GM12875 (cell line): ENCODE measurements at regions not wholly inside any gene's neighbourhood (a gene's known extent, or its start where the extent isn't known, plus 50 kb on each side); places are given as distances from the start of the nearest gene placed in this dataset.

Experiments
- H3K4me3 ChIP-seq: one replicate; pipeline ENCODE4 v1.5.1; 2011; ENCODE audit warnings: low read depth, low read length, control low read depth
- TF ChIP-seq, protein P1 (sequence below): IDR thresholded peaks from 2 replicates; pipeline ENCODE4 v1.5.1; 2011; ENCODE audit warnings: low read depth, mild to moderate bottlenecking, control low read depth, inconsistent platforms, low read length, moderate library complexity, borderline replicate concordance; ENCODE audit not compliant: insufficient read depth

GRCh38 chr20:63118303-63119120 lies 97.4 kb downstream of the YTHDF1 start:
- TF ChIP-seq, protein P1, sequence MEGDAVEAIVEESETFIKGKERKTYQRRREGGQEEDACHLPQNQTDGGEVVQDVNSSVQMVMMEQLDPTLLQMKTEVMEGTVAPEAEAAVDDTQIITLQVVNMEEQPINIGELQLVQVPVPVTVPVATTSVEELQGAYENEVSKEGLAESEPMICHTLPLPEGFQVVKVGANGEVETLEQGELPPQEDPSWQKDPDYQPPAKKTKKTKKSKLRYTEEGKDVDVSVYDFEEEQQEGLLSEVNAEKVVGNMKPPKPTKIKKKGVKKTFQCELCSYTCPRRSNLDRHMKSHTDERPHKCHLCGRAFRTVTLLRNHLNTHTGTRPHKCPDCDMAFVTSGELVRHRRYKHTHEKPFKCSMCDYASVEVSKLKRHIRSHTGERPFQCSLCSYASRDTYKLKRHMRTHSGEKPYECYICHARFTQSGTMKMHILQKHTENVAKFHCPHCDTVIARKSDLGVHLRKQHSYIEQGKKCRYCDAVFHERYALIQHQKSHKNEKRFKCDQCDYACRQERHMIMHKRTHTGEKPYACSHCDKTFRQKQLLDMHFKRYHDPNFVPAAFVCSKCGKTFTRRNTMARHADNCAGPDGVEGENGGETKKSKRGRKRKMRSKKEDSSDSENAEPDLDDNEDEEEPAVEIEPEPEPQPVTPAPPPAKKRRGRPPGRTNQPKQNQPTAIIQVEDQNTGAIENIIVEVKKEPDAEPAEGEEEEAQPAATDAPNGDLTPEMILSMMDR = no peak
- H3K4me3 ChIP-seq = no peak overlapping the region

DNA sequence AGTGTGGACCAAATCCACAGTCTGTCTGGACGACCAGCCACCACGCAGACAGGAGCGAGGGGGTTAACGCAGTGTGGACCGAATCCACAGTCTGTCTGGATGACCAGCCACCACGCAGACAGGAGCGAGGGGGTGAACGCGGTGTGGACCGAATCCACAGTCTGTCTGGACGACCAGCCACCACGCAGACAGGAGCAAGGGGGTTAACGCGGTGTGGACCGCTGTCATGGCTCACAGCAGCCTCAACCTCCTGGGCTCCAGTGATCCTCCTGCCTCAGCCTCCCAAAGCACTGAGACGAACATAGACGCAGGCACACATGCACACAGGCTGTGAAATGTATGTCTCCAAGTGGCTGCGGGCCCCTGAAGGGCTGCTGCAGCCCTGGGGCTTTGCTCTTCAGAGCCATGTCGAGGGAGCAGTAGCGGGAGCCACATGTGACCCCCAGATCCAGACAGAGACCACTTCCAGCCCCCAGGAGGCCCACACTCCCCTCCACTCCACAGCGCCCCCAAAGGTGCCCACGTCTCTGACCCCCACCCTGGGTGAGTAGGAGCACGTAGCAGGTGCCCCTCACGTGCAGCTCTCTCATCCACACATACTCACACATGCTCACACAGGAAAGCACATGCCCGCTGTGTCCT lies 98.1 kb downstream of the YTHDF1 start:
- H3K4me3 ChIP-seq = no peak overlapping the region
- TF ChIP-seq, protein P1 = no peak

GRCh38 chr20:63117151-63117550 lies 98.8 kb downstream of the YTHDF1 start:
- TF ChIP-seq, protein P1 = no peak
- no peak overlapping the region for H3K4me3 ChIP-seq

DNA sequence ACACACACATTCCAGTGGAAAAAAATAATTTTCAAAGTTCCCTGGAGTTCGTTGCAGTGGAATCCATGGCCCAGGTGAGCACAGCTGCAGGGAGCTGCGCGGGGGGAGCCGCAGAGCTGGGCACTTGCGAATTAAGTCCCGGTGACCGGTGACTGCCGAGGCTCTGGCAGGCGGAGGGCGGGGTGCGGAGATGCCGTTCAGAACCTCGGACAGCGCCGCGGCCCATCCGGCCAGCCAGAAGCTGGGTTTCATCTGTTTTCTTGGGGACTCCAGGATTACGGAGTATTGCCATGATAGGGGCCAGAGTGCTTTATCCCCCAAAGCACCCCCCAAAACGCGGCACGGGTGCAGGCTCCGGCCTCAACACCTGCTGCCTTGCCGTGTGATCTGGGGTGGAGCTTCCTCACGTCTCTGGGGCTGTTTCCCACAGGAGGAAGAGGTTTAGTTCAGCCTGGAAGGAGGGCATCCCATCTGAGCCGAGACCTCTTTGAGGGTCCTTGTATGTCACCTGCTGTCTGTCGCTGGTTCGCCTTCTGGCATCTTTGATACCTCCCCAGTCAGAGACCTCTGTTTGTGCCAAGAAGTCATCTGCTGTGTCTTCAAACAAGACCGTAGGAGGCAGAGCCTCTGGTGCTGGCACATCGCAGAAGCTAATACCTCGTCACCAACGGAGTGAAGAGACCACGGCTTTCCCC lies 99.4 kb downstream of the YTHDF1 start:
- H3K4me3 ChIP-seq = no peak overlapping the region
- TF ChIP-seq, protein P1 = no peak

DNA sequence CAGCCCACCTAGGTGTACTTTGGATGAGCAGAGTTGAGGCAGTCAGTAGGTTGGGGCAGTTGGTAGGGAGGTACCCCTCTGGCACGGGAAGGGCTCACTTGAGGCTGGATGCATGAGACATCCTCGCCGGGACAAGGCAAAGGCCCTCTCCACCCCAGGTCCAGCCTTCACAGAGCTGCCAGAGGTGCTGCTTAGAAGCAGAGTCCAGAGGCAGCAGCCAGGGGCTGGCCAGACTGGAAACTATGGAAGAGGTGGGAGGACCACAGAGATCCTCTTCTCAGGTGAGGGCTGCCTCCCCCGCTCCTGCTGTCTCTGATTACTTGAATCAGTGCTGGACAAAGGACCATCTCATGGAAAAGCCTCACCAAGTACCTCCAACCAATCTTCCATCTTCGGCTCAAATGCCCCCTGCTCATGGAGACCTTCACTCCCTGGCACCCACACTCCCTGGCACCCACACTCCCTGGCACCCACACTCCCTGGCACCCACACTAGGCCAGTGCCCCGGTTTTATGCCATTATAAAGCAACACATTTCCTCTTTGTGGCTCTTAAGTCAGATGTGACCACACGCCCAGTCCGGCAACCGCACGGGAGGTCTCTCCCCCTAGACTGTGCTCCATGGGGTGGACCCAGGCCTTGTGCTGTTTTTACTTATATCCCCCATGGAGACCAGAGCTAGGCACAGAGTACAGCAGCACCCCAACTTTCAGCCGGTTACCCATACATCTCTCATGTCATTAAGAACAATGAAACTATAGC lies 100.1 kb downstream of the YTHDF1 start:
- TF ChIP-seq, protein P1 = no peak
- H3K4me3 ChIP-seq = no peak overlapping the region

GRCh38 chr20:63114693-63115311 lies 101.1 kb downstream of the YTHDF1 start:
- TF ChIP-seq, protein P1 = no peak
- no peak overlapping the region for H3K4me3 ChIP-seq
